ENCODE measurements at regions not wholly inside any gene's neighbourhood (a gene's known extent, or its start where the extent isn't known, plus 50 kb on each side); places are given as distances from the start of the nearest gene placed in this dataset.

DNA sequence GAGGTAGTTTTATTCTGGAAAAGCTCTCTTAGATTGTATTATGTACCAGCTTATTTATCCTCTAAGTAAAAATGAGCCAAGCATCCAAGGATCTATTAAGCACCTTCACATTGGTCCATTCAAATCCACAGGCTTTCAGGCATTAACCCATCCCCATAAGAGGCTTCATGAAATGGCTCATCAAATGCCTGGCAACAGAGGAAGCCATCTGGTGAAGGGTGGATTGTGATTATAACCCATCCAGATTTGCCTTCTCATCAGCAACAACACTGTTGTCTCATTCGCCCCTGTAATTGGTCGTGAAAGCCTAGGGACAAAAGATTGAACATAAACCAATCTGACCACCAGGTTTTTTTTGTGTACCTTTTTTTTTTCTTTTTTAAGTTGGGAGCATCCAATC is 134.3 kb upstream of the TACR1 start:
- H3K4me3 Mint-ChIP-seq, result no peak overlapping the region
- H3K9me3 ChIP-seq (ENCODE audit: control insufficient read depth, low read length, poor library complexity, severe bottlenecking), result no peaks in the 10 kb centered on the region
- peaks cover 27% of the 10 kb centered on the region for H3K27me3 Mint-ChIP-seq
- H3K27ac Mint-ChIP-seq, result no peak overlapping the region
- DNase-seq (no peak), ATAC-seq (no peak)
- no peaks in the 10 kb centered on the region for H3K4me1 Mint-ChIP-seq
- no peaks in the 10 kb centered on the region for H3K36me3 Mint-ChIP-seq (ENCODE audit: low read depth)

DNA sequence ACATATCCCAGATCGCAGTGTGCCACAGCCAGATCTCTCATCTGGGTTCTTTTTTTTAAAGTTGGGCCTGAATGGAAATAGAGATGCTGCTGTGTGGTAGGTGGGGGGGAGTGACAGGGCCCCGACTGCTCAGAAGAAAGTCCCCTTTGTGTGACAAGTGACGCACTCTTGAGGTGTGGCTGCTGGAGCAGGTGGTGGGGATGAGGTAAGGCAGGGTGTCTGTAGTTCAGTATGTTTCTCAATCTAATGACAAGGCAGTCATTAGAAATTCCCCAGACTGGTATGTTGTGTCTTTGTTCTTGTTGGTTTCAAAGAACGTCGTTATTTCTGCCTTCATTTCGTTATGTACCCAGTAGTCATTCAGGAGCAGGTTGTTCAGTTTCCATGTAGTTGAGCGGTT is 128.8 kb upstream of the TACR1 start:
- H3K36me3 Mint-ChIP-seq (ENCODE audit: low read depth), result no peaks in the 10 kb centered on the region
- no peaks in the 10 kb centered on the region for H3K9me3 ChIP-seq (ENCODE audit: control insufficient read depth, low read length, poor library complexity, severe bottlenecking)
- peaks cover 24% of the 10 kb centered on the region for H3K27me3 Mint-ChIP-seq
- DNase-seq (no peak), ATAC-seq (no peak)
- H3K27ac Mint-ChIP-seq, result no peak overlapping the region
- no peak overlapping the region for H3K4me3 Mint-ChIP-seq
- H3K4me1 Mint-ChIP-seq, result no peaks in the 10 kb centered on the region

DNA sequence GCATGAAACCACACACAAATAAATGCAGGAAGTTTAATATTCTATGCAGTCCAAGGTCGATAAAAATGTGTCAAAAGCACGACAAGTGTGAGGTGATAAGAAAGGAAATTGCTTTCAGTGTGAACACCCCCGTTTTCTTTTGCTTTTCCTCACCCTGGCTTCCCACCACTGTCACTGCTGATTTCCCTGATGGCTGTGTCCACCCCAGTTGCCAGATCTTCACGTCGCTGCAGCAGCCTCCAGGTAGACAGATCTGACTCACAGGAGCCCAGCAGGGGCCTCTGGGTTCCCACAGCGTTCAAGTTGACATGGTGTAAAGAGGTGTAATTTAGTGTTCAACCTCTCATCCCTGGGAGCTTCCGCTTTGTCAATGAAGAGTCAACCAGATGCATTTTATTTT is 128.0 kb upstream of the TACR1 start:
- Mint-ChIP-seq H3K27me3 (peaks cover 24% of the 10 kb centered on the region), H3K4me1 (no peaks in the 10 kb centered on the region)
- ATAC-seq, result no peak

DNA sequence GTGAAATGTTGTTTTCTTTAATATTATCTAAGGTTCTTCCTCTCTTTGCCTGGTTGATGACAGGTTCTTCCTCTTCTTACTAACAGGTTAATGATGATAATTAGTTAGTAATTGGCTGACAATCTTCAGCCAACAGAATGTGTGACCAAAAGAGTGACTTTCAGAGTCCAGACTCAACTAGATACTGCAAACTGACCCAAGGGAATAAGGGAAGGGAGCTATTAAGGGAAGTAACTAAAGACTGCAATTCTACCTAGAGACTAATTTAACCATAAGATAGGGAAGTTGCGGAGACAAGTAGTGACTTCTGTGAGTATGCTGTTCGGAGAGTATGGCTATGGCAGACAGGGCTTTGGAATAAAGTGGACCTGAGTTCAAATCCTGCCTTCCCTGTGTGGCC is 127.3 kb upstream of the TACR1 start:
- Mint-ChIP-seq H3K36me3 (ENCODE audit: low read depth) (no peaks in the 10 kb centered on the region), H3K4me3 (no peak overlapping the region), H3K27ac (no peak overlapping the region), H3K27me3 (peaks cover 24% of the 10 kb centered on the region), H3K4me1 (no peaks in the 10 kb centered on the region)
- no peaks in the 10 kb centered on the region for H3K9me3 ChIP-seq (ENCODE audit: control insufficient read depth, low read length, poor library complexity, severe bottlenecking)
- no peak for ATAC-seq
- DNase-seq, result no peak

More for the DNA sequence above, 128.0 kb upstream of the TACR1 start:
- no peak for DNase-seq
- Mint-ChIP-seq H3K4me3 (no peak overlapping the region), H3K27ac (no peak overlapping the region), H3K36me3 (ENCODE audit: low read depth) (no peaks in the 10 kb centered on the region)
- H3K9me3 ChIP-seq (ENCODE audit: control insufficient read depth, low read length, poor library complexity, severe bottlenecking), result no peaks in the 10 kb centered on the region

DNA sequence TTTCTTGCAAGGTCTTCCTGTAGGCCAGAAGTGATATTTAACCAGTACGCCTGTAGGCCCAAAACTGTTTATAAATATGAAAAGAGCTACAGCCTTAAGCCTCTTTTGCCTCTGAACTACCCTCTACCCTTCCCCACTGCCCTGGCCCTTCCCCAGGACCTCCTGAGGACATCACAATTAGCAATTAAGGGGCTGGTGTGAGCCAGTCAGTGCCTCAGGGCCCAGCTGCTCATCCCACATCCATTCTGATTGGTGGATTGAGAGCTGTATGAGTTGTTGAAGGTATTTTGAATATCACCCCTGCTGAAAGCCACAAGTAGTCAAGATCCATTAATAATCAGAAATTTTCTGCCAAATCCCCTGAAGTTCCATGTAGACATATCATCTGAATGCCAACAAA is 126.3 kb upstream of the TACR1 start:
- H3K4me1 Mint-ChIP-seq, result no peaks in the 10 kb centered on the region
- ATAC-seq, result no peak
- H3K27me3 Mint-ChIP-seq, result peaks cover 24% of the 10 kb centered on the region
- no peak overlapping the region for H3K27ac Mint-ChIP-seq
- H3K4me3 Mint-ChIP-seq, result no peak overlapping the region
- DNase-seq, result no peak
- no peaks in the 10 kb centered on the region for H3K9me3 ChIP-seq (ENCODE audit: control insufficient read depth, low read length, poor library complexity, severe bottlenecking)
- no peaks in the 10 kb centered on the region for H3K36me3 Mint-ChIP-seq (ENCODE audit: low read depth)

DNA sequence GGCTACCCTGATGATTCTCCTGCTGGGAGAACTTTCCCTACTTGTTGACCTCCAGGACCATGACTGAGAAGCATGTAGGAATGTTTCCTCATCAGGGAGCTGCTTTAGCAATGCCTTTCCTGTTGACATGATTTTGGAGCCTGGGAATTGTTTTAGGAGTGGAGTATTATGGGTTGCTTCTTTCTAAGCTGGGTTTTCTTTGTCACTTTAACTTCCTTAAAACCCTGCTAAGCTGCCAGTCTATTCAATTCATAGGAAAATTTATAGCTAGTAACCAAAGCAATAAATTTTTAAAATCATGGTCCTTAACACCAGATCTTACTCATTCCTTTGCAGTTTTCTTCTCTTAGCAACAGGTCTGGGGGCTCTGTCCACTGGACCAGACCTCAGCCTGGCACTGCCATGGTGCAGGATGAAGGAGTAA is 125.6 kb upstream of the TACR1 start:
- no peak for ATAC-seq
- DNase-seq, result no peak
- H3K27me3 Mint-ChIP-seq, result peaks cover 24% of the 10 kb centered on the region
- H3K9me3 ChIP-seq (ENCODE audit: control insufficient read depth, low read length, poor library complexity, severe bottlenecking), result no peaks in the 10 kb centered on the region
- no peak overlapping the region for H3K4me3 Mint-ChIP-seq
- no peaks in the 10 kb centered on the region for H3K36me3 Mint-ChIP-seq (ENCODE audit: low read depth)
- H3K4me1 Mint-ChIP-seq, result no peaks in the 10 kb centered on the region
- H3K27ac Mint-ChIP-seq, result no peak overlapping the region

DNA sequence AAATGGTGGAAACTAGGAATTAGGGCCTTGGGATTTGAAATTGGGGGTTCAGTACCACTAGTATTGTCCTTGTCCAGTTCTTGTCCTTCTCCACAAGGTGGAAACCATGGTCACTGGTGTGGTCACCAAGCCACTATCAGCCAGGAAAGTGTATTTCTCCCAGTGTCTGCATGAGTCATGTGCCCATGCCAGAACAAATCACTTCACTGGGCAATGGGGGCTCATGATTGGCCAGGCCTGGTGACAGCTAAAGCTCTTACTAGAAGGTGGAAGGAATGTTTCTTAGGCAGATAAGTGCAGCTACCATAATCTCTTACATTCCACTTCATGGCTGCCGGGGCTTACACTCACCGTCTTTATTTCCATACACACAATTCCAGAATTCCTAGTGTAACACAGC is 124.8 kb upstream of the TACR1 start:
- DNase-seq (no peak), ATAC-seq (no peak)
- no peak overlapping the region for H3K27ac Mint-ChIP-seq
- H3K36me3 Mint-ChIP-seq (ENCODE audit: low read depth), result no peaks in the 10 kb centered on the region
- H3K4me1 Mint-ChIP-seq, result no peaks in the 10 kb centered on the region
- peaks cover 24% of the 10 kb centered on the region for H3K27me3 Mint-ChIP-seq
- H3K9me3 ChIP-seq (ENCODE audit: control insufficient read depth, low read length, poor library complexity, severe bottlenecking), result no peaks in the 10 kb centered on the region
- H3K4me3 Mint-ChIP-seq, result no peak overlapping the region

DNA sequence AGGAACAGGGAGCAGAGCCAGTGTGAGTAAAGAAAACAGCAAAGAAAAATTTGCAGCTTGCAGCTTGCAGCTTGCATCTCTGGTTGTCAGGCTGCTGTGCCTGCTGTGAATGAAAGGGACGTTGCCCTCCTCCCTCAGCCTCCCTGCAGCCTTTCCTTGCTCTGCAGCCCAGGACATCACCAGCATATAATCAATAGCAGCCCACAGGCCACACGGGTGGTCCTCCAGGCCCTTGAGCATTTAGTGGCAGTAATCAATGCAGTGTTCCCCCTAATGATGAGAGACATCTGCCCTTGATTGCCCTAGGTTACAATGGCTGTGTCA is 122.2 kb upstream of the TACR1 start:
- peaks cover 16% of the 10 kb centered on the region for H3K27me3 Mint-ChIP-seq
- DNase-seq (no peak), ATAC-seq (no peak)
- H3K4me3 Mint-ChIP-seq, result no peak overlapping the region
- H3K36me3 Mint-ChIP-seq (ENCODE audit: low read depth), result no peaks in the 10 kb centered on the region
- no peaks in the 10 kb centered on the region for H3K9me3 ChIP-seq (ENCODE audit: control insufficient read depth, low read length, poor library complexity, severe bottlenecking)
- no peak overlapping the region for H3K27ac Mint-ChIP-seq
- H3K4me1 Mint-ChIP-seq, result no peaks in the 10 kb centered on the region

DNA sequence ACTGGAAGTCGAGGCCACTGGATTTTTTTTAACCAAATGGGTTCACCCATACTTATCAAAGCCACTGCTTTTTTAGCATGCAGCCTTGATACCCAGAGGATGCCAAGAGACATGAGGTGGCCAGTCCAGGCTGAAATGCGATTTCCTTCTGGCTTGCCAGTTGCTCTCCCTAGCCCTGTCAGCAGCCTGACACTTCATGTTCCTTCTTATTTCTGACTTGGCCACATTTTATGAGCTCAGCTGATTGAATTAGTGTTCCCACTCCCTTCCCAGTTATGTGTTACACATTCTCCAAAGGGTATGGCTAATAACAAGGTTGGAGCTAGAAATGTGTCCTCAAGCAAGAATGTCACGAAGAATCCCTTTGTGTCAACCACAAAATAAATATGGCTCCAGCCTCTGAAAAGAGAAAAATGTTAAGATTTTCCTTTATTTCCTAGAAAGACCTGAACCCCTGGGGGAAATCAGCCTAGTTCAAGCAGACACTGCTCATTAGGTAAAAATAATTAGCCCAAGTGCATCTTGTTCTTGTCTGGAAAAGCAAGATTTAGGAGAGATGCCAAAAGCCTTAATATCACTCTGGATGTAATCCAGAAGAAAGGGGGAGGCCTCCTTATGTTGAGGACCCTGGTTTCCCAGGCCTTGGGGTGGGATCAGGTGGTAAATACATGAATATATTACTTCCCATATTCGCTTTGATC is 121.7 kb upstream of the TACR1 start:
- Mint-ChIP-seq H3K4me3 (no peak overlapping the region), H3K27ac (no peak overlapping the region), H3K4me1 (no peaks in the 10 kb centered on the region), H3K36me3 (ENCODE audit: low read depth) (no peaks in the 10 kb centered on the region), H3K27me3 (peaks cover 13% of the 10 kb centered on the region)
- no peak for ATAC-seq
- DNase-seq, result no peak
- H3K9me3 ChIP-seq (ENCODE audit: control insufficient read depth, low read length, poor library complexity, severe bottlenecking), result no peaks in the 10 kb centered on the region

DNA sequence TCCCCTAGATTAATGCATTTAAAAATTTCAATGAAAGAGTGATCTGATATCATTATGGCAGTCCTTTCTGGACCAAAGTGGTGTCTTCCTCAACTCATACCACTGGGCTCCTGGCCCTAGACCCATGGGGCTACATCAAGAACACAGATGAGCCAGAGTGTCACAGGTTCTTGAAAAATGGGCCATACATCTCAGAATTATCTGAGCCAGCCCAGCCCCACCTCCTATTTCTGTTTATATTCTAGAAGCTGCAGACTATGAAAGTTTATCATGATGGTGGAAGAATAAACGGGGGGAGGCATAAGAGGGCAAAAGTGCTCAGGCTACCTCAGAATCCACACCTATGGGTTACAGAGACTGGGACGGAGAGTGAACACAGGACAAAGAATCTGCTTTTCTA is 120.6 kb upstream of the TACR1 start:
- Mint-ChIP-seq H3K4me3 (no peak overlapping the region), H3K36me3 (ENCODE audit: low read depth) (no peaks in the 10 kb centered on the region), H3K27me3 (peaks cover 5% of the 10 kb centered on the region), H3K4me1 (no peaks in the 10 kb centered on the region), H3K27ac (no peak overlapping the region)
- no peaks in the 10 kb centered on the region for H3K9me3 ChIP-seq (ENCODE audit: control insufficient read depth, low read length, poor library complexity, severe bottlenecking)
- ATAC-seq (no peak), DNase-seq (no peak)

DNA sequence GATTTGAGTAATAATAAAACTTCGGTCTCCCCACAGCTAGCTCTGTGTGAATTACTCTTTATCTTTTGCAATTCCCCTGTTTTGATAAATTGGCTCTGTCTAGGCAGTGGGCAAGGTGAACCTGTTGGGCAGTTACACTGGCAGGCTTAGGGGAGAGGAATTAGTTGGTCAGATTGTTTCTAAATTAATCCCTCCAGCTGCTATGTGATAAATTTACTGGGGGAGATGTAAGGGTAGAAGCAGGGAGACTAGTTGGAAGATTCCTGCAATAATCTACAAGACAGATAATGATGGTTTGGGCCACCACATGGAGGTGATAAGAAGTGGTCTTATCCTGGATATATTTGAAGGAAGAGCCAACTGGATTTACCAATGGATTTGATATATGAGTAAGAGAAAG is 118.5 kb upstream of the TACR1 start:
- Mint-ChIP-seq H3K4me3 (no peak overlapping the region), H3K27ac (no peak overlapping the region), H3K36me3 (ENCODE audit: low read depth) (no peaks in the 10 kb centered on the region), H3K4me1 (no peaks in the 10 kb centered on the region), H3K27me3 (peaks cover 12% of the 10 kb centered on the region)
- ATAC-seq, result no peak
- H3K9me3 ChIP-seq (ENCODE audit: control insufficient read depth, low read length, poor library complexity, severe bottlenecking), result no peaks in the 10 kb centered on the region
- DNase-seq, result no peak

DNA sequence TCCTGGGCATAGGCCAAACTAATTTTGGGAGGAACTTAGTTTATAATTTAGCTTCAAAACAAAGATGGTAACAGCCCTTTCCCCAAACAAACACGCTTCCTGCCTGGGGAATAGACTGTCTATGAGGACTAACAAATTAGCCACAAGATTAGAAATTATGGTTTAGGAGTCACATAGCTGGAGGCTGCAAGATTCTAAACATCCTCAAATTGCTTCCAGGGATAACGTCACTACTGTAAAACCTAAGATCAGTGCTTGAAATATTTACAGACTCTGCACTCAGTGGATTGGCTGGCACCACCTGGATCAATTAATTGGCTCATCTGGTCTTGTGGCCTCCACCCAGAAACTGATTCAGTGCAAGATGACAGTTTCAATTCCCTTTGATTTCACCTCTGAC is 118.0 kb upstream of the TACR1 start:
- H3K27me3 Mint-ChIP-seq, result peaks cover 12% of the 10 kb centered on the region
- H3K36me3 Mint-ChIP-seq (ENCODE audit: low read depth), result no peaks in the 10 kb centered on the region
- no peaks in the 10 kb centered on the region for H3K9me3 ChIP-seq (ENCODE audit: control insufficient read depth, low read length, poor library complexity, severe bottlenecking)
- no peak overlapping the region for H3K27ac Mint-ChIP-seq
- no peaks in the 10 kb centered on the region for H3K4me1 Mint-ChIP-seq
- H3K4me3 Mint-ChIP-seq, result no peak overlapping the region
- ATAC-seq, result no peak
- DNase-seq, result no peak

DNA sequence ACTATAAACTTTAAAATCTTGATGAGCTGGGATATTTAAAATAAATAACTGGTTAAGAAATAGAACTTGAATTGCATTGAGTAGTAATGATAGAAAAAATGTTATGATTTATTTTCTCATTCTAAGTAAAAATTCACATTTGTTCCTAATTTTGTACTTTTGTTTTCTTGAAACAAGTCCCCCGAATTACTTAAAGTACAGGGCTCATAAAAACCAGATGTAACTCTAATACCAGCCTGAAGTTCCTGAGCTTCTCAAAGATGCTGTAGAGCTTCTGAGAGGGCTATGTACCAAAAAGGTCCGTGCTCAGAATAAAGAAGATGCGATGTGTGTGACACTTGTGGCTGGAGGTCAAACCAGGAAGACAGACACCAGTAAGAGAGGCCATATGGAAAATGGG is 116.1 kb upstream of the TACR1 start:
- no peak overlapping the region for H3K4me3 Mint-ChIP-seq
- H3K9me3 ChIP-seq (ENCODE audit: control insufficient read depth, low read length, poor library complexity, severe bottlenecking), result no peaks in the 10 kb centered on the region
- no peak for DNase-seq
- H3K36me3 Mint-ChIP-seq (ENCODE audit: low read depth), result no peaks in the 10 kb centered on the region
- H3K27me3 Mint-ChIP-seq, result peaks cover 18% of the 10 kb centered on the region
- H3K4me1 Mint-ChIP-seq, result no peaks in the 10 kb centered on the region
- no peak overlapping the region for H3K27ac Mint-ChIP-seq
- ATAC-seq, result no peak

DNA sequence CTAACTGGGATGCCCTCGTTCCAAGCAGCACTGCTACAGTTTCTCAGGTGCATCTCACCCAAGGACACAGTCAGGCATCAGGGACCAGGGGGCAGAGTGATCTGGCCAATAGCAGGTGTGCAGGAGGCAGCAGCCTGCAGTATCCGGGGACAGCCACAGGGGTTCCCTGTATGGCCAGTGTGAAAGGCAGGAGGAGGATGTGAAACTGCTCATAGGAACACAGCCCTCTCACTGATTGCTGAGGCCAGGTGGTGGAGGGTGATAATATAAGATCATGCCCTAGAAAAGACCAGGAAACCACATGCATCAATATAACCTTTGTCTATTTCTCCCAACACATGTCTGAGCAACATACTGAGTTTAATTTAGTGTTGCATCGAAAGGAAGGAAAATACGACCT is 112.7 kb upstream of the TACR1 start:
- no peak for DNase-seq
- Mint-ChIP-seq H3K27ac (no peak overlapping the region), H3K4me1 (no peaks in the 10 kb centered on the region), H3K36me3 (ENCODE audit: low read depth) (no peaks in the 10 kb centered on the region), H3K27me3 (peaks cover 20% of the 10 kb centered on the region), H3K4me3 (no peak overlapping the region)
- H3K9me3 ChIP-seq (ENCODE audit: control insufficient read depth, low read length, poor library complexity, severe bottlenecking), result no peaks in the 10 kb centered on the region
- ATAC-seq, result peak; percentile 42
